ENCODE measurements at regions not wholly inside any gene's neighbourhood (a gene's known extent, or its start where the extent isn't known, plus 50 kb on each side); places are given as distances from the start of the nearest gene placed in this dataset.

- TF ChIP-seq CTCF (IDR thresholded peaks at IDR 0.05) = no peak
- TF ChIP-seq POLR2A (IDR thresholded peaks at IDR 0.05) = no peak
Observed at GRCh38 chr3:95338446-95338845, 1275.6 kb downstream of the NSUN3 start.

All from stomach (tissue), 4 donors.